Stromal cell of bone marrow (primary cell): ENCODE measurements at regions not wholly inside any gene's neighbourhood (a gene's known extent, or its start where the extent isn't known, plus 50 kb on each side); places are given as distances from the start of the nearest gene placed in this dataset.
"Not testable (repeated sequence)": the region's sequence is repeated elsewhere in the genome, so short reads cannot be mapped to it uniquely, and the experiment has no call there.

Experiments
- DNase-seq: peaks from one replicate; pipeline ENCODE4 v3.0.0-alpha.2; 2012; ENCODE audit warnings: low read depth

- no peak for DNase-seq
These were observed 254.9 kb upstream of the PCDH20 start for GRCh38 chr13:61670384-61671161.

GRCh38 chr13:61664801-61665705 is 249.4 kb upstream of the PCDH20 start:
- DNase-seq: no peak

GRCh38 chr13:61654481-61654880 is 238.8 kb upstream of the PCDH20 start:
- no peak for DNase-seq

GRCh38 chr13:61648547-61648946 is 232.9 kb upstream of the PCDH20 start:
- no peak for DNase-seq

- no peak for DNase-seq
These were observed 196.5 kb upstream of the PCDH20 start for GRCh38 chr13:61612192-61612591.

- no peak for DNase-seq
These were observed 192.5 kb upstream of the PCDH20 start for GRCh38 chr13:61608138-61608537.

- no peak for DNase-seq
These were observed 184.8 kb upstream of the PCDH20 start for GRCh38 chr13:61600360-61601033.

- DNase-seq: no peak
These were observed 176.8 kb upstream of the PCDH20 start for GRCh38 chr13:61592489-61592888.

- no peak for DNase-seq
These were observed 160.3 kb upstream of the PCDH20 start for GRCh38 chr13:61575973-61576372.

- no peak for DNase-seq
These were observed 148.0 kb upstream of the PCDH20 start for GRCh38 chr13:61563645-61564044.

GRCh38 chr13:61546911-61547310 is 131.3 kb upstream of the PCDH20 start:
- DNase-seq: no peak

- no peak for DNase-seq
These were observed 130.8 kb upstream of the PCDH20 start for GRCh38 chr13:61546413-61546812.

- DNase-seq: no peak
These were observed 120.8 kb upstream of the PCDH20 start for GRCh38 chr13:61536433-61536832.

GRCh38 chr13:61531383-61532065 is 115.9 kb upstream of the PCDH20 start:
- DNase-seq: no peak

GRCh38 chr13:61519214-61519613 is 103.6 kb upstream of the PCDH20 start:
- DNase-seq: not testable (repeated sequence)

GRCh38 chr13:61508936-61509335 is 93.3 kb upstream of the PCDH20 start:
- DNase-seq: no peak

- DNase-seq: no peak
These were observed 84.5 kb upstream of the PCDH20 start for GRCh38 chr13:61500176-61500575.

- DNase-seq: no peak
These were observed 80.0 kb upstream of the PCDH20 start for GRCh38 chr13:61495648-61496047.

- DNase-seq: not testable (repeated sequence)
These were observed 77.9 kb upstream of the PCDH20 start for GRCh38 chr13:61493556-61493955.

- no peak for DNase-seq
These were observed 70.8 kb upstream of the PCDH20 start for GRCh38 chr13:61486496-61486895.

- no peak for DNase-seq
These were observed 69.6 kb upstream of the PCDH20 start for GRCh38 chr13:61485128-61485765.
